DND-41 (cell line): ENCODE measurements at regions not wholly inside any gene's neighbourhood (a gene's known extent, or its start where the extent isn't known, plus 50 kb on each side); places are given as distances from the start of the nearest gene placed in this dataset.

Source experiments
- ATAC-seq: fragments of 200-7000 bp; cut with Tn5 transposase; 3 replicates; pipeline ENCODE4 v1.9.1; 2021; ENCODE audit warnings: low read depth; ENCODE audit not compliant: insufficient read depth
- DNase-seq: peaks from one replicate; pipeline ENCODE4 v3.0.0-alpha.2; 2020
- H2AFZ ChIP-seq: 2 replicates; pipeline ENCODE4 v1.6.0; 2012; ENCODE audit warnings: low read depth, low read length
- H3K27ac ChIP-seq: 2 replicates; pipeline ENCODE4 v1.5.1; 2012; ENCODE audit warnings: low read length, inconsistent platforms
- H3K27me3 ChIP-seq: fragments of 200-600 bp; sonication (generic); 2 replicates; pipeline ENCODE4 v1.6.0; 2012; ENCODE audit warnings: low read length, mild to moderate bottlenecking, inconsistent platforms; ENCODE audit not compliant: insufficient read depth, poor library complexity
- H3K36me3 ChIP-seq: 2 replicates; pipeline ENCODE4 v1.5.1; 2012; ENCODE audit warnings: low read length, inconsistent platforms; ENCODE audit not compliant: insufficient read depth
- H3K4me1 ChIP-seq: 2 replicates; pipeline ENCODE4 v1.5.1; 2012; ENCODE audit warnings: mild to moderate bottlenecking, low read length; ENCODE audit not compliant: insufficient read depth
- H3K4me2 ChIP-seq: 2 replicates; pipeline ENCODE4 v1.6.0; 2012; ENCODE audit warnings: mild to moderate bottlenecking, moderate library complexity, low read length, inconsistent platforms; ENCODE audit not compliant: insufficient read depth
- H3K4me3 ChIP-seq, 2 experiments: fragments of 200-600 bp in 1 of 2; shearing (Covaris generic) in 1 of 2; 2 replicates each; pipeline ENCODE4 v1.5.1; 2012 to 2016; ENCODE audit warnings: inconsistent platforms in 2 of 2, low read length in 2 of 2, mild to moderate bottlenecking in 2 of 2, low read depth in 1 of 2, moderate library complexity in 1 of 2
- H3K79me2 ChIP-seq: 2 replicates; pipeline ENCODE4 v1.6.0; 2012; ENCODE audit warnings: low read length, inconsistent platforms; ENCODE audit not compliant: insufficient read depth
- H3K9ac ChIP-seq: 2 replicates; pipeline ENCODE4 v1.6.0; 2012; ENCODE audit warnings: low read depth, mild to moderate bottlenecking, inconsistent platforms, low read length, moderate library complexity
- H3K9me3 ChIP-seq: 2 replicates; pipeline ENCODE4 v1.5.1; 2012; ENCODE audit warnings: low read length, moderate library complexity, mild to moderate bottlenecking, inconsistent platforms; ENCODE audit not compliant: insufficient read depth, severe bottlenecking
- H4K20me1 ChIP-seq: 2 replicates; pipeline ENCODE4 v1.6.0; 2012; ENCODE audit warnings: low read length; ENCODE audit not compliant: insufficient read depth
- EZH2 ChIP-seq: IDR thresholded peaks from 3 replicates; pipeline ENCODE4 v1.6.1; 2012; ENCODE audit warnings: borderline replicate concordance, low read depth, mild to moderate bottlenecking, moderate library complexity, low read length, inconsistent platforms; ENCODE audit not compliant: severe bottlenecking
- TF ChIP-seq, protein P1 (sequence below): IDR thresholded peaks from 2 replicates; pipeline ENCODE4 v1.5.1; 2012; ENCODE audit warnings: borderline replicate concordance, low read length, moderate library complexity, mild to moderate bottlenecking; ENCODE audit not compliant: poor library complexity, severe bottlenecking; ENCODE audit errors: extremely low read depth

DNA sequence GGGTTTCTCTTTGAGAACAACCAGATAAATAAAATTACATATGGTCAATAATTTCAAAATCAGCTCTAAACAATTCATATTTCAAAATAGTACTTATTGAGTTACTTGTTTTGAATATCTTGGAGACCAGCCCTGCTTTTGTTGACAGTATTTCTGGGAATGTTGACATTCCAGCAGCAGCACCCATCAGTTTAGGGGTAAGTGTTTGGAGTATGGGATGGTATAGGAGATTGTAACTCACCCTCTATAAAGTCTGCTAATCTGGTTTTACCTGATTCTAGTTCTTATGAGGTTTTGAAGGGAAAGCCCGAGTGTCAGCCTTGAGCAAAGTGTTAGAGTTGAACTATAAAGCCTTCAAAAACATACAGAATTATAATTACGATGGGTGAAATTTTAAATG, 139.2 kb upstream of the ANKRD50 start:
- Histone ChIP-seq H3K27me3 (no peaks in the 10 kb centered on the region), H3K4me3 (no peak overlapping the region), H3K4me1 (no peaks in the 10 kb centered on the region), H3K9ac (no peak overlapping the region), H4K20me1 (no peaks in the 10 kb centered on the region), H3K79me2 (no peaks in the 10 kb centered on the region), H3K36me3 (no peaks in the 10 kb centered on the region), H2AFZ (no peak overlapping the region), H3K4me2 (no peak overlapping the region), H3K9me3 (no peaks in the 10 kb centered on the region), H3K27ac (no peak overlapping the region)
- DNase-seq (no peak), ATAC-seq (no peak)
- TF ChIP-seq EZH2, result no peak
- TF ChIP-seq, protein P1, sequence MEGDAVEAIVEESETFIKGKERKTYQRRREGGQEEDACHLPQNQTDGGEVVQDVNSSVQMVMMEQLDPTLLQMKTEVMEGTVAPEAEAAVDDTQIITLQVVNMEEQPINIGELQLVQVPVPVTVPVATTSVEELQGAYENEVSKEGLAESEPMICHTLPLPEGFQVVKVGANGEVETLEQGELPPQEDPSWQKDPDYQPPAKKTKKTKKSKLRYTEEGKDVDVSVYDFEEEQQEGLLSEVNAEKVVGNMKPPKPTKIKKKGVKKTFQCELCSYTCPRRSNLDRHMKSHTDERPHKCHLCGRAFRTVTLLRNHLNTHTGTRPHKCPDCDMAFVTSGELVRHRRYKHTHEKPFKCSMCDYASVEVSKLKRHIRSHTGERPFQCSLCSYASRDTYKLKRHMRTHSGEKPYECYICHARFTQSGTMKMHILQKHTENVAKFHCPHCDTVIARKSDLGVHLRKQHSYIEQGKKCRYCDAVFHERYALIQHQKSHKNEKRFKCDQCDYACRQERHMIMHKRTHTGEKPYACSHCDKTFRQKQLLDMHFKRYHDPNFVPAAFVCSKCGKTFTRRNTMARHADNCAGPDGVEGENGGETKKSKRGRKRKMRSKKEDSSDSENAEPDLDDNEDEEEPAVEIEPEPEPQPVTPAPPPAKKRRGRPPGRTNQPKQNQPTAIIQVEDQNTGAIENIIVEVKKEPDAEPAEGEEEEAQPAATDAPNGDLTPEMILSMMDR, result no peak

DNA sequence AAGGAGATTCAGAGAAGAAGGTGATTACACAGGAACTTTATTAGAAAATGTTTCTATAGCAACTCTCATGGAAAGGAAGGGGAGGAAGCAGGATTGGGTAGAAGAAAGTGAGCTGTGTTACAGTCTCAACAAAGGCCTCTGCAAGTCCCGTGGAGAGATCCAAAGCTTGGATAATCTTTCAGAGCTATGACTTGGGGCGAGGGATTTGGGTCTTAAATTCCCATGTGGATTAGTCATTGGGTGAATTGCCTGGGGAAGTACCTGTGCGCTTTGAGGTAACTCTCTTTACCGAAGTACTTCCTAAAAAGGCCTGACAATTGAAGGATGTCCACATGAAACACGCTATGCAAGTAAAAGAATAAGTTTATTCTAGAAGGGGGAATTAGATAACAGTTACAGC, 133.8 kb upstream of the ANKRD50 start:
- no peaks in the 10 kb centered on the region for H3K79me2 ChIP-seq
- no peak overlapping the region for H3K27ac ChIP-seq
- H4K20me1 ChIP-seq, result no peaks in the 10 kb centered on the region
- H3K36me3 ChIP-seq, result no peaks in the 10 kb centered on the region
- TF ChIP-seq EZH2, result no peak
- TF ChIP-seq, protein P1, result no peak
- H2AFZ ChIP-seq, result no peak overlapping the region
- H3K9me3 ChIP-seq, result no peaks in the 10 kb centered on the region
- H3K27me3 ChIP-seq, result no peaks in the 10 kb centered on the region
- no peak for DNase-seq
- no peak for ATAC-seq
- H3K4me1 ChIP-seq, result no peaks in the 10 kb centered on the region
- no peak overlapping the region for H3K4me2 ChIP-seq
- H3K9ac ChIP-seq, result no peak overlapping the region
- H3K4me3 ChIP-seq, result no peak overlapping the region

DNA sequence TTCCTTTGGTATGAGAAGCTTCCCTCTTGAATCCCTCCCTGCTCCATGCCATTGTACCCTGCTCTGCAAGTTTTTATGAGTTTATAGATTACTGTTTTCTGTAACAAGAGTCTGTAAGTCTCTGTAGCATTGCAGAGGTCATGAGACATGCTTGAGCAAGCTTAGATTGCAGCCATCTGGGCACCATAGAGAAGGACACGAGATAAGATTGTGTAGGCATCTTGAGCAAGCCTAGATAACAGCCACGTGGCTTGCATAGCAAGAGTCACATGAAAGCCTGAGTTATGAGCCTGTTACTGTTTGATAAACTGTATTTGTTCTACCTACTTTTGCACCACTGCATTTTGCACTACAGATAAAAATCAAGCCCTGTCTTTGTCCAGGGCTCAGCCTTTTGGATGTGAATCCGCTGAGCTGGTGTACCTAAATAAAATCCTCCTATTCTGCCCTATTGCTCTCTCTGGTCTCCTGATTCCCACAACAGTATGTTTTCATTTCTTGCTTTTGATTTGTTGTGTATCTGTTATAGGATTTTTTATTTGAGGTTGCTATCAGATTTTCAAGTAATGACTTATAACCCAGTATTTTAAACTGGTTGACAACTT, 127.4 kb upstream of the ANKRD50 start:
- no peak overlapping the region for H3K27ac ChIP-seq
- no peak for DNase-seq
- no peaks in the 10 kb centered on the region for H4K20me1 ChIP-seq
- H3K4me2 ChIP-seq, result no peak overlapping the region
- H3K79me2 ChIP-seq, result no peaks in the 10 kb centered on the region
- TF ChIP-seq, protein P1, result no peak
- ATAC-seq, result no peak
- no peak overlapping the region for H3K4me3 ChIP-seq
- H3K36me3 ChIP-seq, result no peaks in the 10 kb centered on the region
- H2AFZ ChIP-seq, result no peak overlapping the region
- H3K9me3 ChIP-seq, result peaks cover 8% of the 10 kb centered on the region
- no peak overlapping the region for H3K9ac ChIP-seq
- no peaks in the 10 kb centered on the region for H3K4me1 ChIP-seq
- no peaks in the 10 kb centered on the region for H3K27me3 ChIP-seq
